ENCODE measurements at regions not wholly inside any gene's neighbourhood (a gene's known extent, or its start where the extent isn't known, plus 50 kb on each side); places are given as distances from the start of the nearest gene placed in this dataset.

DNA sequence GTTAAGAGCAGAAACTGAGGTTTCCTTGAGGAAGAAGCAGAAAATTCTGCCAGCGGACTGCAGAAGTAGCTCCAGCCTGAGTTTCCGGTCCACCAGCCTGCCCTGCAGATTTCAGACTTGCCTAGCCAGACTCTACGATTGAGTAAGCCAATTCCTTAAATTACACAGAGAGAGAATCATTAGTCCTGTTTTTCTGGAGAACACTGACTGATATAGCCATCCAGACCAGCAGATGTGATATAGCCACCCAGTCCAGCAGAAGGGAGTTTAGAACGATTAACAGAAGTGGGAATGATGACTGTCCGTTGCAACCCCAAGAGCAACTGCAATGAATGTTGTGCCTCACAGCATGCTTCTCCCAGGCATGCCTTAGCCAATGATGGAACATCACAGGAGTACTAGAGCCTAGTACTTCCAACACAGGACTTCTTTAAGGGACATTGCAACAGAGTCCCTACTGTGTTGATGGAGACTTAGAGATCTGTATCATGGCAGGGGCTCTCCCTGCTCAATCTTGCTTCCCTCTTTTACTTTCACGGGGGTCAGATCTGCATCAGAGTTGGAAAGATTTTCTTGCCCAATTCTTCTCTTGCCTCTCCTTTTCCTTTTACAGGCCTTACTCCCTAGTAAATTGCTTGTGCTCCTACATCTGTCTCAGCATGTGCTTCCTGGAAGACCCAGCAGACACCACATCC is 264.6 kb upstream of the CLNK start:
- in situ Hi-C loops (cut with HindIII; ENCODE audit: low sequenced_read_pairs), result no loop called here

DNA sequence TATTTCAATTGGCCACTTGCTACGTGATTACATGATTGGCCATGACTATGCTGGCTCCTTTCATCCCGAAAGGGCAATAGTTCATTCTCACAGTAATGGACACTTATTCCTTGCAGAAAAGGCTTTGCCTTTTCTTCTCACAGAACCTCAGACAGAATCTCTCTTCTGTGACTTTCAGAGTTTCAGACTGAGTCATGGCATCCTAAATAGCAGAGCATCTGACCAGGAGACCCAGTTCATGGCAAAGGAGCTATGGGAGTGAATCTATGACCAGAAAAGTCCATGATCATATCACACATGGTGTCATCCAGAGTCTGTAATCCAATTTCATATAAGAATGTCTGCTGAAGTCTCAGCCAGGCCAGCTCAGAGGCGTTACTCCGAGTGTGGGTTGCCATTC is 263.3 kb upstream of the CLNK start:
- in situ Hi-C loops (cut with HindIII; ENCODE audit: low sequenced_read_pairs), result no loop called here

DNA sequence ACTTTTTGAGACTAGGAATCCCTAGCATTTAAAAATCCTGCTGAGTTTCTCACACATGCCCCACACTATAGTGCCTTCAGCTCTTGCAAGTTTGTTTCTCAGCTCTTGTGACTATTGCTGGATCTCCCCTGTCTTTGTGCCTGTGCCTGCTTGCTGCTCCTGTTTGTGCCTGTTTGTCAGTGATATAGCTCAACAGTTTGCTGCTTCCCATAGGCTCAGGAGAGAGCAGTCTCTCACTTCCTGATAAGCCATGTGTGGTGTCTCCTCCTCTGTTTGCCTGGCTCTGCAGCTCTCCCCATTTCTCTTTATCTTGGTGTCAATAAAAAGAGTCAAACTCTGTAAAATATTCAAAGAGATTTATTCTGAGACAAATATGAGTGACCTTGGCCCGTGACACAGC is 259.8 kb upstream of the CLNK start:
- in situ Hi-C loops (cut with HindIII; ENCODE audit: low sequenced_read_pairs), result no loop called here

DNA sequence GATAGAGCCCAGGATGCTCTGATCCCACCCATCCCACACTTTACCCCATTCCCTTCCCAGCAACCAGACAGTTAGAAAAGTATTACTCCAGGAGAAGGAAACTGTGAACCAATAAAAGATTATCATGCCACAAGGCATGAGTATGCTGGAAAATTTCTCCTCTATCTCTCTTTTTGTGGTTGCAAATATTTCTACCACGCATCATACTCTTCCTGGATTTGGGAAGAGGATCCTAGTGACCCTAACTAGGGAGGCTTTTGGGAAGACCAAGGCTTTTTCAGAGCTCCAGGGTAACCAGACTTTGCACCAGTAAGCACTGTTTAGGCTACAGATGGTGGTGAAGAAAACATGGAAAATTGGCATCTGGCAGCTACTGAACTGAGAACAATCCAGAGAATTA is 257.6 kb upstream of the CLNK start:
- in situ Hi-C loops (cut with HindIII; ENCODE audit: low sequenced_read_pairs), result no loop called here

DNA sequence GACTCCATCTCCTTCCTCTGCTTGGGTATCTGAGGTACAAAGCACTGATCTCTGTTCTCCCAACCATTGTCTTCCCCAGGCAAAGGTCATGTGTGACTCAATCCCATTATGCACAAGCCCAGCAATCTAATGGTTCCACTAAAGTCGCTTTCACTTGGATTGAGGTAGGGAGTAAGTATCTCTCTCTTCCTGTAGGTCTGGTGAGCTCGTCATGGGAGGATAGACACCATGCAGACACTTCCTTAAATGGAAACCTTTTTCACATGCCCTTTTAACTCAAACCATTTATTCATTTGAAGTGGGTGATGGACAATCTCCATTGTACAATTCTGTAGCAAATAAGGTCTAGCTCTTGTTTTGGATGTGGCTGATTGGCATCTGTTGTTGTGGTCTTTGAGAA is 245.2 kb upstream of the CLNK start:
- in situ Hi-C loops (cut with HindIII; ENCODE audit: low sequenced_read_pairs), result no loop called here

DNA sequence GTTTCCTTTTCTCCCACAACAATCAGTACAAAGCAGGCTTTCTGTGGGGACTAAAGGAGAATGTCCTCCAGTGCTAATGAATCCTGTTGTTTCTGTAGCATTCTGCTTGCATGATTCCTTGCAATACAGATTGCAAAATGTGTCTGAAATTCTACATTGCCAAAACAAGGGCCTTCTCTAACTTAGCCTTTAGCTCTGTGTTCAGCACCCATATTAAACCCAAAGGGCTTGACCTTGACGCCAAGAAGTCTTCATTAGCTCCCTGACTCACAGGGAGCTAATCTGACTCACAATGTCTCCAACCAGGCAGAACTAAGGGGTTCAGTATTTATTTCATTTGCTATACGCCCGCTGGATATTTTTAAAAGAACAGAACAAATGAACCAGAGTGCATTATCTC is 241.4 kb upstream of the CLNK start:
- in situ Hi-C loops (cut with HindIII; ENCODE audit: low sequenced_read_pairs), result no loop called here

DNA sequence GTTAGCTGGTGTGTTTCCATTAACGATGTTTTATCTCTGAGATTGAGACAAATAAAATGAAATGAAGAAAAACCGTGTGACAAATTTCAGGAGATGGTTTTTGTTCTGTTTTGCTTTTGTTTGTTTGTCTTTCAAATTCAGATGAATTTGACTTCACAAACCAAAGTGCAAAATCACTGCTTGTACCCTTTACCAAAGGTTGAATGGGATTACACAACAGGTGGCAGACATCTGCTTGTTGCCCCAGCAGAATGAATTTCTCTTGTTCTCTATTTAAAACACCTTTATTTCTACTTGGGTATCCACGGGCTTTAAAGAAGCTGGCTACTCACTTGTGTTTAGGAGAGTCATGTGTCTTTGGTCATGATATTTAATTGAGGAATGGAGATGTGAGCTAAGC is 239.7 kb upstream of the CLNK start:
- in situ Hi-C loops (cut with HindIII; ENCODE audit: low sequenced_read_pairs), result no loop called here

DNA sequence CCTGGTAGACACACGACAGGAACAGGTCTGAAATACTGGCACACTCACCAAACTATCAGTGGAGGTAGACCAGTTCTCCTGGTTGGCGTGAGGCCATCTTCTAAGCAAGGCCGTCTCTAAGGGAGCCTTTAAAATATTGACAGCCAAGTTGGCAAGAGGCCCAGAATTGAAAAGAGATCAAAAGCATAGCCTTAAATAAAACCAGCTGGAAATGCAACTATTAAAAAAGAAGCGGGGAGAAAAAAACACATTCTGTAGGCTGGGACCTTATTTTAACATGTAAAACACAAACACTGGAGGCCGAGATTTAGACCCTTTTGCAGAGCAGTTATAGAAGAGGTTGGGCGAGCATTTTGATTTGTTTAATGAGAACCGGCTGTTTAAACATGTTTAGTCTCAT is 233.0 kb upstream of the CLNK start:
- in situ Hi-C loops (cut with HindIII; ENCODE audit: low sequenced_read_pairs), result no loop called here

DNA sequence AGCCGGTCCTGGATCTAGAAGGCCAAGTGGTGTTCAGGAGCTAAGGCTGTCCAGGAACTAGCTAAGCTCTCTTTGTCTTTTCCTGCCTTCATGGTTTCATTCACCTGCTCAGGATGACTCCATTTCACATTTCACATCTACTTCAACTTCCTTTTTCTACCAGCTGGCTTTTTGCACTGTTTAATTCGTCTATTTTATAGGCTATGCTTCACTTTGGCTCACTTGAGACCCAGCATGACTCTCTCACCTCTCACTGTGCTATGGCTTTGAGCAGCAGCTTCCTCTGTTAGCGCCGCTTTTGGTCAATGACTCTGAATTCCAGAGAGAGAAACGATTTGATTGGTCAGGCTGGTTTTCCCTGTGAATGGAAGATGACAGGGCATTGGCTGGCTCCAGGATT is 213.5 kb upstream of the CLNK start:
- in situ Hi-C loops (cut with HindIII; ENCODE audit: low sequenced_read_pairs), result no loop called here

DNA sequence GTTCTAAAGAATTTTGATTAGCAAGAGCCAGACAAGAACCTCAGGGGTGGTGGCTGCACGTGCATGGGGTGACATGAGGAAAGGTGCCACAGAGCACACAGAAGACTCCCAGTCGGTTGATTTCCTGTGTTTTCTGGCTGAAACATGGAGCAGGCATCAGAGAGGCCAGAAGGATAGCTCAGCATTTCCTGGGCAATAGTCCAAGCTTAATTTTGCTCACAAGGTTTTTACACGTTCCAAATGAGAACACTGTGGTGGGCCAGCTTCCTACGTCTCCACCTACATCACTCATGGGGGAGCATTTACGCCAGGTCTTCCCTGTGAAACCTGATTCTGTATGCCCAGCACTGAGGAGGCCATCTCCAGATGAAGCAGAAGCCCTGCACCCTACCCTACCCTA is 212.5 kb upstream of the CLNK start:
- in situ Hi-C loops (cut with HindIII; ENCODE audit: low sequenced_read_pairs), result no loop called here

DNA sequence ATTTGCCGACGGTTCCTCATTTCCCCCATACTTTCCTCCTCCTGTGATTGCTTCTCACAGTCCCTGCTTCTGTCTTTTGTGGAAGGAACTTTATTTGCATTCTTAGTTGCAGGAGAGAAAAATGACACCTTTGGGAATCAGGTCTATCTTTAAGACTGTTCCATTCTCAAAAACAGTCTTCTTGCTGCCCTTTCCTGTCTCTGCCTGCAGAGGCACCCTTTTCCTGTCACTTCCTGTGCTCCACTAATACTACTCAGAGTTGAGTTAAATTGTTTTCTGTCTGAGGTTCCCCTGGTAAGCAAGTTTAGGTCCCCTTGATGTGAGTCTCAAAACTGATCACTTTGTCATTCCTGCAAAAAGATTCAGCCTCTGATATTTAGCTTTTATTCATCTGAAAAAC is 208.8 kb upstream of the CLNK start:
- in situ Hi-C loops (cut with HindIII; ENCODE audit: low sequenced_read_pairs), result no loop called here

DNA sequence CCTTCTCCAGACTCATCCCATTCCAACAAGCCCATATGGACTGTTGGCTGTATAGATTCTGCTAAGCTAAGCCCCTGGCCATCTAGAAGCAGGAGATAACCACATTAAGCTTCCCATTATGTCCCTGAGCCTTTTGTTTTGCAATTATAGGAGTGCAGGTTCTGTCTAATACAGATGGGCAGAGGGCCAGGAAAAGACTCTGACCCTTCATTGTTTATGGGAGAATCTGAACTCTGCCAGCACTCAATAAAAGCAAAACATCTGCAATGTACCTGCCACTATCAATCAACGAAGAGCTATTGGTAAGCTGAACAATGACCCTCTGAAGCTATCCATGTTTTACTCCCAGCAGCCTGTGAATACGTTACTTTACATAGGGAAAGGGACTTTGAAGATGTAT is 207.3 kb upstream of the CLNK start:
- in situ Hi-C loops (cut with HindIII; ENCODE audit: low sequenced_read_pairs), result no loop called here

DNA sequence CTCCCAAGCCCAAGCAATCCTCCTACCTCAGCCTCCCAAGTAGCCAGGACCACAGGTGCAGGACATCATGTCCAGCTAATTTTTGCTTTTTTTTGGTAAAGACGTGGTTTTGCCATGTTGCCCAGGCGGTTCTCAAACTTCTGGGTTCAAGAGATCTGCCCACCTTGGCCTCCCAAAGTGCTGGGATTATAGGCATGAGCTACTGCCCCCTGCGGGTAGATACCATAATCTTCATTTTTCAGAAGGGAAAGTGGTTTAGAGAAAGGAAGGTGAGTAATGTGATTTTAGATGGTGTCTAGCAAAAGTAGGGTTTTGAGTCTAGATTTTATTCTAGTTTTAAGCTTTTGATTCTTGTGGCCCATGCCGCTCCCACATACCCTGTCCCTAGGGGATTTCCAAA is 205.3 kb upstream of the CLNK start:
- in situ Hi-C loops (cut with HindIII; ENCODE audit: low sequenced_read_pairs), result no loop called here

DNA sequence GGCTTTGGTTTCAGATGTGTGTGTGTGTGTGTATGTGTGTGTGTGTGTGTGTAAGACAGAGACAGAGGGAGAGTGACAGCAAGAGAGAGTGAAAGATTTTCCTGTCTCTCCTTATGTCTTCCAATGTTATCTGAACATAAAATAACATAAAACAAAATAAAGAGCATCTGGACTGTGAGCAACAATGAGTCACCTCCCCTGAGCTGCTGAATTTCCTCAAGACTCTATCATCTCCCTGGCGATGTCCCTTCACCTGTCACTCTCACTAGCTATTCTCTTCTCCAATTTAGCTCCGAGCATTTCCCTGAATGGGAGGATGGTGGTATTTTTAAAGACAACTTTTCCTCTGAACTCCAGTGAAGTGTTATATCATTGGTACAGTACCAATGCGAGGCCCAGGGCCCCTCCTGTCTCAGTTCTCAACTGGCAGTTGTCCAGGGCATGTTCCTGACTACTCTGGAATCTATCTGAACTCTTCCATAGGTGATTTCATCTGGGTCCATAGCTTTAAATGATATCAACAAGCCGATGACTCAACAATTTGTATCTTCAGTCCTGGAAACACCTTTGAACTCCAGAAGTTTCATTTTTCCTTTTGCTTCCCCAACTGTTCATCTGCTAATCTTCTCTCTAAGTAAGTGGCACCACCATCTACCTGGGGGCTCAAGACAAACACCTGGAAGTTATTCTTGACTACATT is 195.0 kb upstream of the CLNK start:
- in situ Hi-C loops (cut with HindIII; ENCODE audit: low sequenced_read_pairs), result no loop called here

DNA sequence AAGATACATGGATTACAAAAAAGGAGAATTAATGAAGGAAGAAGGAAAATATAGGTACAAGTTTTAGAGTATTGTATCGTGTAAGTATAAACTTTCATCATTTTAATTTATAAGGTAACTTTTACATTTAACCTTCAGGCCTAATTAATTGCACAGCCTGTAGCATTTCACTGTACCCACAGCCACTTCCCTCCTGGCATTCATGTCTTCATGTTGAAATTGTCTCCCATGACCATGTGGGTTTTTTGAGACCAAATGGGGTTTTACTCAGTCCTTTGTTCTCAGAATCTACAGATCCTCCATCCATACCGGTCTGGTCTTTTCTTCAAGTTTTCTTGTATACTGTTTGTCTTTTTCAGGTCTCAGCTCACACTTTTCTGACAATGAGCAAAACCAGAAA is 194.3 kb upstream of the CLNK start:
- in situ Hi-C loops (cut with HindIII; ENCODE audit: low sequenced_read_pairs), result no loop called here

DNA sequence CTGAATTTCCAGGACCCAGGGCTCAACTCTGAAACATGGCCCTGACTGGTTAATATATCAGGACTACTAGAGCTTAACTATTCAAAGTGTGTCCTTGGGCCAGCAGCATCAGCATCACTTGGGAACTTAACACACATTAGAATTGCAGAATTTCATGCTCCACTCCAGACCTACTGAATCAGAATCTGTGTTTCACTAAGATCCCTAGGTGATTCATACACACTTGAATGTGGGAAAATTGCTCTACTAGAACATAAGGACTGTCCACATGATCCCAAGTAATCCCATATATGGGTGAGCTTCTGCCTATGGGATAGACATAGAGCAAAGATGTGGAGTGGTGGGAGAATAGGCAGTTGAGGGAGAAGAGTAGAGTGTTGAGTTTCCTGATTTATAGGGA is 192.5 kb upstream of the CLNK start:
- in situ Hi-C loops (cut with HindIII; ENCODE audit: low sequenced_read_pairs), result no loop called here

DNA sequence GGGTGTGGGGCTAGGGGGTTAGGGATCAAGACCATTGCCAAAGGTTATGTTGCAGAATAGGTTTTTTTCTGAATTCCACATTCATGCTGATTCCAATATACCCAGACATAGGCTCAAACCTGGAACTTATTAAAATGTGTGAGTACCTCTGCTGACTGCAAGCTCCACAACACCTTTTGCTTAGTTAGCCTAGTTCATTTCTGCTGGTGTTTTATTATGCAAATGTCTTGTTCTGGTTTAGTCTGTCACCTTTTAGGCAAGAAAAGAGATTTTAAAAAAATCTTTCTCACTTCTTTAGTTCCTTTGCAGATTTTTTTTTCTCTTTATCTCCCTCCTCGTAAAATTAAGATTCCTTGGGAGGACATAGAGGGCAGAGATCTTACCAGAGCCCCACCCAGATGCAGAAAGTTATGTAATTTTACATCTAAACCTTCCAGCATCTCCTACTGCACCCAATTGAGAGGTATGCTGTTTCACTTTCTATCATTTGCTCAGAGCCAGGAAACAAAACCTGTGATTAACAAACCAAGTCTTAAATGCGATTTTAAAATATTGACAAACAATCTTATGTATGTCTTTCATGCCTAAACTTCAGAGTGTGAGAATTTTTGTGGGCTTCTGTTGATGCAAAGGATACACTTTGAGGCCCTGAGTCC is 190.7 kb upstream of the CLNK start:
- in situ Hi-C loops (cut with HindIII; ENCODE audit: low sequenced_read_pairs), result no loop called here

DNA sequence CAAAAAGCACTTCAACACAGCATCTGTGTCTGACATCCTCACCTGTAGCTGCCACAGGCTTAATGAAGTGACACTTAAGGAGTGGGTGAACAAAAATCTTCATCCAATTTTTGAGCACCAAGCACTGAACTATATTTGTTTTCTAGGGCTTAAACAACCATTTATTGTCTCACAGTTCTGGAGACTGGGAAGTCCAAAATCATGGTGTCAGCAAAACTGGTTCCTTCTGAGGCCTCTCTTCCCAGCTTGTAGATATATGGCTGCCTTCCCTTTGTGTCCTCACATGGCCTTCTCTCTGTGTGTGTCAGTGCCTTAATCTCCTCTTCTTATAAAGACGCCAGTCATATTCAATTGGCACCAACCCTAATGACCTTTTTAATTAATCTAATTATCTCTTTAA is 189.2 kb upstream of the CLNK start:
- in situ Hi-C loops (cut with HindIII; ENCODE audit: low sequenced_read_pairs), result no loop called here

DNA sequence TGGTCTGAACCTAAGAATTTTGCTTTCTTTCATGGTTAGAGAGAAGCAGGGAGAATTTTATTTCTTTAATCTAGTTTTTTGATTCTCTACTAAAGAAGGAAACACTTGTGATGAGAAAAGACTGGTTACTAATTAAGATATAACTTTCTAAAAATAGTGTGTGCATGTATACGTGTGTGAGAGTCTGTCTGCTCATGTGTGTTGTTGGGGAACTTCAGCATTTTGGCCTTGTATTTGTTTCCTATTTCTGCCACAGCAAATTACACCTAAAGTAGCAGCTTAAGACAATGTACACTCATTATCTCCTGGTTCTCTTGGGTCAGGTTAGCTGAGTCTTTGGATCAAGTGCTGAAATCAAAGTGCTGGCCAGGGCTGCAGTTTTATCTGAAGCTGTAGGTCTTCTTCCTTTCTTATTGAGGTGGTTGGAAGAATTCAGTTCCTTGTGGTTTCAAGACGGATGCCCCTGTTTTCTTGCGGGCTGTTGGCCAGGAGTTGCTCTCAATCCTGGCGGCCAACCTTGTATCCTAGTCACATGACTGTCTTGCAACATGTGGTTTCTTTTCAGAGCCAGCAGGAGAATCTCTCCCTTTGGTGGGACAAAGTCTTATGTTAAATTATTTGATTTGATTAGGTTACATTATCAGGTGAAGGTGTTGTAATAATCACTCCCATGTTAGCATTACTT is 188.4 kb upstream of the CLNK start:
- in situ Hi-C loops (cut with HindIII; ENCODE audit: low sequenced_read_pairs), result no loop called here

DNA sequence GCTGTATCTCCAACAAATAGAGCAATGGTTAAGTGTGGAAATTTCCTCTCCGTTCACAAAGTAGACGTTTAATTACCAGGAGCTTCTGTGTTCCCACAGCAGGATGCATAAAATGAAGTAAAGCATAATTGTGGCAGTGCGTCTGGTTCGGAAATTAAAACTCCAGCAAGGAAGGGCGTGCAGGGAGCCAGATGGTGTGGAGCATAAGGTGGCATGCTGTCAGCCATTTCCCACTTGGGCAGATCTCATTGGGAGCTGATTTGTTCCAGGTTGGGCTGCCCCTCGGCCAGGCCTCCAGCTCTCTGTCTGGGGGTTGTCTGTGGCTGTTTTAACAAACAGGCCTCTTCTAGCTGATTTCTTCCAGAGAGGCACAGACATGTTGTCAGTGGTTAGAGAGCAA is 182.1 kb upstream of the CLNK start:
- in situ Hi-C loops (cut with HindIII; ENCODE audit: low sequenced_read_pairs), result no loop called here

DNA sequence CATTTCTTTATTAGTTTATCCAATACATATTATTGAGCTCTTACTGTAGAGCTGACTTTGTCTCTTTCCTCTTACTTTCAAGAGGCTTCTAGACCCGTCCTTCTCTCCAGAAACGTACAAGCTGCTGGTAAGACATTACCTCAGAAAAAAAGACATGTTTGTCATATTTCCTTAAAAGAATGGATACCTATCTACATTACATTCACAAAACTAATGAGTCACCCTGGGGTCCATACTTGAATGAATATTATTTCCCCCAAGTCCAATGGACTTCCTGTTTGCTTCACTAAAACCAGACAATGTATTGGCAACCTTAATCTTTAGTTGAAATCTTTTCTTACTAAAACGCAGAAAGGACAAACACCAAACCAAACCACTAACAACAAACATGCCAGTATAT is 176.5 kb upstream of the CLNK start:
- in situ Hi-C loops (cut with HindIII; ENCODE audit: low sequenced_read_pairs), result no loop called here

DNA sequence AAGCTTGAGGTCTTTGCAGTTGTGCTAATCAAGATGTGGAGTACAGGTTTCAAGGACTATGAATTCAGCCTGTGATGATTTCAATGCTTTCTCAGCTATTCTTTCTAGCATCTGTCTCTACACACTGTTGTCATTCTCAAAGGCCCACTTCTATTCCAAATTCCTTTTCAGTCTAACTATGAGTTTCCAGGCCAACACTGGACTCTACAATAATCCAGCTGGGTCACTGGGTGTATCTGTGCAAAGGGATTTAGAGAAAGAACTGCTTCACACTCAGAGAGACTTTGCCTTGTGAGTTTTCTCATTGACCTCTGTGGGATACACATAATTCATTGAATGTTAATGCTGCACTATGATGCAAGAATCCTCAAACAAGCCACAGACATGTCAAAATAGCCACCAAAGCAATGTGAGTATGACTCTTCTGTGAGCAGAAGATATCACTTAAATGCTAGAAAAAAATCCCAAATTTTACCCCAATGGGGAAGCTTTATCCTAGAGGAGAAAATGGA is 171.8 kb upstream of the CLNK start:
- in situ Hi-C loops (cut with HindIII; ENCODE audit: low sequenced_read_pairs), result no loop called here
